Peyer's patch (tissue), 4 donors: ENCODE measurements at regions not wholly inside any gene's neighbourhood (a gene's known extent, or its start where the extent isn't known, plus 50 kb on each side); places are given as distances from the start of the nearest gene placed in this dataset.

Experiments
- CTCF ChIP-seq, 6 experiments: fragments of 450-650 bp in 4 of 6; fragments of 200-600 bp in 2 of 6; sonication (generic) in 1 of 6; IDR thresholded peaks; one replicate each; pipeline ENCODE4 v1.5.1; 2017 to 2019; ENCODE audit warnings: antibody characterized with exemption in 6 of 6, mild to moderate bottlenecking in 3 of 6, moderate library complexity in 1 of 6
- POLR2A ChIP-seq, 2 donors: fragments of 450-650 bp; IDR thresholded peaks; one replicate each; pipeline ENCODE4 v1.5.1; 2017; ENCODE audit warnings: antibody characterized with exemption in 2 of 2, mild to moderate bottlenecking in 2 of 2, moderate library complexity in 2 of 2

- TF ChIP-seq CTCF (IDR thresholded peaks at IDR 0.05) (no peak), POLR2A (IDR thresholded peaks at IDR 0.05) (no peak)
Observed at GRCh38 chr4:71147261-71147660, 153.8 kb downstream of the DCK start.
